CD4-positive, alpha-beta memory T cell (primary cell): ENCODE measurements at regions not wholly inside any gene's neighbourhood (a gene's known extent, or its start where the extent isn't known, plus 50 kb on each side); places are given as distances from the start of the nearest gene placed in this dataset.

Experiments used
- CTCF ChIA-PET: fragments of 350-600 bp; sonication (Branson Sonifier 250); formaldehyde crosslinking; loops from one replicate; lab custom pipeline; 2021; ENCODE audit warnings: inconsistent platforms; ENCODE audit not compliant: partially characterized antibody; lab: Charles Lee
- POLR2A ChIA-PET: fragments of 350-600 bp; sonication (Branson Sonifier 250); formaldehyde crosslinking; loops from one replicate; lab custom pipeline; 2021; ENCODE audit not compliant: partially characterized antibody; lab: Charles Lee
- DNase-seq, 5 donors: peaks; one replicate each; pipeline versions ENCODE4 v3.0.0 to v3.0.0-alpha.2; 2020 to 2022; ENCODE audit warnings: mixed read lengths in 1 of 5
- H3K27ac ChIP-seq: one replicate; pipeline ENCODE4 v1.7.0; 2013; ENCODE audit warnings: low read depth, low read length
- H3K27me3 ChIP-seq: 2 replicates; pipeline ENCODE4 v1.7.0; 2013; ENCODE audit warnings: mild to moderate bottlenecking, low read length, moderate library complexity; ENCODE audit not compliant: insufficient read depth
- H3K36me3 ChIP-seq: 2 replicates; pipeline ENCODE4 v1.7.0; 2013; ENCODE audit warnings: mild to moderate bottlenecking, low read length, moderate library complexity; ENCODE audit not compliant: insufficient read depth
- H3K4me1 ChIP-seq: 2 replicates; pipeline ENCODE4 v1.7.0; 2013; ENCODE audit warnings: mild to moderate bottlenecking, low read length, moderate library complexity; ENCODE audit not compliant: insufficient read depth
- H3K4me3 ChIP-seq, 2 donors: one replicate each; pipeline ENCODE4 v1.7.0; 2013; ENCODE audit warnings: low read length in 2 of 2, mild to moderate bottlenecking in 1 of 2
- H3K9me3 ChIP-seq, 2 donors: one replicate each; pipeline ENCODE4 v1.7.0; 2013; ENCODE audit warnings: low read length in 2 of 2, control low read depth in 1 of 2; ENCODE audit not compliant: control insufficient read depth in 1 of 2
- H3K27ac Mint-ChIP-seq, 7 donors: one replicate each; pipeline ENCODE4 v1.8.0; 2020 to 2021; ENCODE audit warnings: mixed read lengths in 7 of 7, mild to moderate bottlenecking in 6 of 7, inconsistent platforms in 3 of 7, moderate library complexity in 3 of 7
- H3K27me3 Mint-ChIP-seq, 2 donors: one replicate each; pipeline ENCODE4 v1.8.0; 2020 to 2021; ENCODE audit warnings: mixed read lengths in 2 of 2
- H3K36me3 Mint-ChIP-seq, 2 donors: one replicate each; pipeline ENCODE4 v1.8.0; 2020 to 2021; ENCODE audit warnings: mixed read lengths in 2 of 2, inconsistent platforms in 1 of 2, mild to moderate bottlenecking in 1 of 2
- H3K4me1 Mint-ChIP-seq, 4 donors: one replicate each; pipeline ENCODE4 v1.8.0; 2020 to 2021; ENCODE audit warnings: mixed read lengths in 4 of 4, mild to moderate bottlenecking in 1 of 4
- H3K4me3 Mint-ChIP-seq, 8 donors: one replicate each; pipeline ENCODE4 v1.8.0; 2020 to 2021; ENCODE audit warnings: mixed read lengths in 8 of 8, mild to moderate bottlenecking in 7 of 8, moderate library complexity in 6 of 8, inconsistent platforms in 3 of 8
- H3K9me3 Mint-ChIP-seq, 8 donors: one replicate each; pipeline ENCODE4 v1.8.0; 2020 to 2021; ENCODE audit warnings: mixed read lengths in 8 of 8, mild to moderate bottlenecking in 5 of 8, inconsistent platforms in 3 of 8, moderate library complexity in 1 of 8
- intact Hi-C: fragments of 100-400 bp; cut with micrococcal nuclease; formaldehyde crosslinking; loops from one replicate; pipeline ENCODE4 v1.15.1; 2023

DNA sequence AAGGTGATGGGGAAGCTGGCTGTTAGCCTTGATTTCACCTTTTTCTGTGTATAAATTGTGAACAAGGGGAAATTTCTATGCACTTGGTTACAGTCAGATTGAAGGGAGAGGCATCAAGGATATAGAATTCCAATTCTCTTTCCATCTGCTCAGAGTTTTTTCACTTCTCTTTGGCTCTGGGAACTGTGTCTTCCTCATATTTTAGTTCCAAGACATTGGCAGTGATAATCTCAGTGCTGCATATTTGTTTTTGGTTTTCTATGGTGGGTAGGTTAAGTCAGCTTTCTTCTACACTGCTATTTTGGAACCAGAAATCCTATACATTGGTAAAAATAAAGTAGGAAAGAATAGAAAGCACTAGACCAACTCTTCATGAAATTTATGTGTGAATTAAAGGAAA is 569.6 kb upstream of the CXADR start:
- peaks cover 0 to 3% of the 10 kb centered on the region in 2 donors for H3K36me3 Mint-ChIP-seq
- no peak overlapping the region for H3K27ac Mint-ChIP-seq
- Histone ChIP-seq H3K27ac (no peak overlapping the region), H3K36me3 (no peaks in the 10 kb centered on the region), H3K4me3 (no peak overlapping the region), H3K9me3 (no peaks in the 10 kb centered on the region), H3K27me3 (no peaks in the 10 kb centered on the region), H3K4me1 (no peaks in the 10 kb centered on the region)
- no peak overlapping the region for H3K4me3 Mint-ChIP-seq
- H3K27me3 Mint-ChIP-seq, result no peaks in the 10 kb centered on the region
- CTCF ChIA-PET, result no interaction called here
- H3K4me1 Mint-ChIP-seq, result no peaks in the 10 kb centered on the region
- POLR2A ChIA-PET, result no interaction called here
- intact Hi-C loops, result no loop called here
- peaks cover 0 to 22% (median 16%) of the 10 kb centered on the region in 8 donors for H3K9me3 Mint-ChIP-seq
- no peak for DNase-seq

DNA sequence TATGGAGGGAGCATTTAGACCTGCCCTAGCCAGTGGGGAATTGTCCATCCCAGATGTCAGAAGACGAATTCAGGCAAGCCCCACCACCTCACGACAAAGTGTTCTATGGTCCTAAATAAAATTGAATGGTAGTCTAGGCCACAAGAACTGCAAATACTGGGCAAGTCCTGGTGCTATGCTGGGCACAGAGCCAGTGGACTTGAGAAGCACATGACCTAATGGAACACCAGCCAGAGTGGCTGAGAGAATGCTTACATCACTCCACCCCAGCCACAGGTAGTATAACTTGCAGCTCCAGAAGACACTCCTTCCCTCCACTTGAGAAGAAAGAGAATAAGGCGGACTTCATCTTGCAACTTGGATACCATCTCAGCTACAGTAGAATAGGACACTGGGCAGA is 567.3 kb upstream of the CXADR start:
- no peak overlapping the region for H3K27ac Mint-ChIP-seq
- peaks cover 0 to 29% (median 15%) of the 10 kb centered on the region in 8 donors for H3K9me3 Mint-ChIP-seq
- no peaks in the 10 kb centered on the region for H3K9me3 ChIP-seq
- DNase-seq, result no peak
- ChIA-PET CTCF (no interaction called here), POLR2A (no interaction called here)
- peaks cover 0 to 3% of the 10 kb centered on the region in 2 donors for H3K36me3 Mint-ChIP-seq
- no peaks in the 10 kb centered on the region for H3K36me3 ChIP-seq
- no peaks in the 10 kb centered on the region for H3K27me3 Mint-ChIP-seq
- no peaks in the 10 kb centered on the region for H3K4me1 Mint-ChIP-seq
- intact Hi-C loops, result no loop called here
- H3K27ac ChIP-seq, result no peak overlapping the region
- no peaks in the 10 kb centered on the region for H3K27me3 ChIP-seq
- H3K4me3 ChIP-seq, result no peak overlapping the region
- H3K4me3 Mint-ChIP-seq, result no peak overlapping the region
- H3K4me1 ChIP-seq, result no peaks in the 10 kb centered on the region

DNA sequence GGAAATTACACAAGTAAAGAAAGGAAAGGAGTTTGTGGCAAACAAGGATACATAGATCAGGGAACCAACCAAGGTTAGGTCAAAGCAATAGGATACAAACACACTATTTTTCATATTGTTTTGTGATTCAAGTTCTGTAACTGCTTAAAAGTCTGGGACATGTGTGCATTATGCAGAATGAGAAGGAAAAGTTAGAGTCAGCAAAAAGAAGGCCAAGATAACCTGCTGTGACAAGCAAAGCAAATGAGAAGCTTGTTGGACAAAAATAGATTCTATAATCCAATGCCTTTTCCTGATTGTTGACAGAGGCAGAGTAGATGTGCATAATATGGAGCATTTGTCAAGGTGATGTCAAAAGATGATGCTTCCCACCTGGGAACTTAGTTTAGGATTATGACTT is 556.0 kb upstream of the CXADR start:
- H3K9me3 Mint-ChIP-seq, result peaks cover 0 to 11% (median 6%) of the 10 kb centered on the region in 8 donors
- no peaks in the 10 kb centered on the region for H3K36me3 Mint-ChIP-seq
- DNase-seq, result no peak
- no peak overlapping the region for H3K4me3 ChIP-seq
- no peaks in the 10 kb centered on the region for H3K27me3 Mint-ChIP-seq
- no peaks in the 10 kb centered on the region for H3K9me3 ChIP-seq
- H3K4me3 Mint-ChIP-seq, result no peak overlapping the region
- CTCF ChIA-PET, result no interaction called here
- no peak overlapping the region for H3K27ac Mint-ChIP-seq
- H3K4me1 ChIP-seq, result no peaks in the 10 kb centered on the region
- H3K27me3 ChIP-seq, result no peaks in the 10 kb centered on the region
- POLR2A ChIA-PET, result no interaction called here
- no peaks in the 10 kb centered on the region for H3K4me1 Mint-ChIP-seq
- intact Hi-C loops, result no loop called here
- no peak overlapping the region for H3K27ac ChIP-seq
- no peaks in the 10 kb centered on the region for H3K36me3 ChIP-seq

DNA sequence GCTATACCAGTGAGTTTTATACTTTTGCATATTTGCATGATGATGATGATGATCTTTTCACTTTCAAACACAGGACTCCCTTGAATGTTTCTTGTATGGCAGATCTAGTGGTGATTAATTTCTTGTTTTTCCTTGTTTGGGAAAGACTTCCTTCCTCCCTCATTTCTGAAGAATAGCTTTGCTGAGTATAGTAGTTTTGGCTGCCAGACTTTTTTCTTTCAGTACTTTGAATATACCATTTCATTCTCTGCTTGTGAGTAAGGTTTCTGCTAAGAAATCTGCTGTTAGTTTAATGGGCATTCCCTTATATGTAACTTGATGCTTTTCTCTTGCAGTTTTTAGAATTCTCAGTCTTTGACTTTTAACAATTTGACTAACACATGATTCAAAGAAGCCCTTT is 547.4 kb upstream of the CXADR start:
- intact Hi-C loops, result no loop called here
- Histone ChIP-seq H3K4me1 (no peaks in the 10 kb centered on the region), H3K36me3 (no peaks in the 10 kb centered on the region), H3K27me3 (no peaks in the 10 kb centered on the region), H3K4me3 (no peak overlapping the region), H3K27ac (no peak overlapping the region), H3K9me3 (no peaks in the 10 kb centered on the region)
- no peak overlapping the region for H3K27ac Mint-ChIP-seq
- DNase-seq, result no peak
- no peak overlapping the region for H3K4me3 Mint-ChIP-seq
- peaks cover 5 to 34% (median 13%) of the 10 kb centered on the region in 8 donors for H3K9me3 Mint-ChIP-seq
- H3K36me3 Mint-ChIP-seq, result no peaks in the 10 kb centered on the region
- no peaks in the 10 kb centered on the region for H3K4me1 Mint-ChIP-seq
- no peaks in the 10 kb centered on the region for H3K27me3 Mint-ChIP-seq
- ChIA-PET POLR2A (no interaction called here), CTCF (no interaction called here)

DNA sequence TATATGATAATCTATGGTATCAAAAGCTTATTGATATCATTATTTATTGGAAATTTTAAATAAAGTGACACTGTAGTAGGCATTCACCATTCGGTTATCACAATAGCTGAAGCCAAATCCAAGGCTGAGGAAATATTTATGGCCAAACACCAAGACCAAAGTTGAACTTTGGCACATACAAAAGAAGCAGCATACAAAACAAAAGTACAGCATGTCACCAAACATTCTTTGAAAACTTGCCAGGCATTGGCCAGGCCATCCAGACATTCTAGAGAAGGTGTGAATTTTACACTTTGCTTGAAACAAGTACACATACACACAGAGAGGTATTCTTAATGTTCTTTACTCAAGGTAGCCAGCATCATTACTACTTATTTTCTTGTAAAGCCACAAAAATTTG is 544.4 kb upstream of the CXADR start:
- Mint-ChIP-seq H3K4me3 (no peak overlapping the region), H3K36me3 (no peaks in the 10 kb centered on the region), H3K4me1 (no peaks in the 10 kb centered on the region), H3K9me3 (peaks cover 2 to 24% (median 14%) of the 10 kb centered on the region in 8 donors), H3K27ac (no peak overlapping the region), H3K27me3 (no peaks in the 10 kb centered on the region)
- H3K9me3 ChIP-seq, result no peaks in the 10 kb centered on the region
- no peaks in the 10 kb centered on the region for H3K27me3 ChIP-seq
- CTCF ChIA-PET, result no interaction called here
- H3K4me1 ChIP-seq, result no peaks in the 10 kb centered on the region
- H3K36me3 ChIP-seq, result no peaks in the 10 kb centered on the region
- POLR2A ChIA-PET, result no interaction called here
- intact Hi-C loops, result no loop called here
- DNase-seq, result no peak
- H3K27ac ChIP-seq, result no peak overlapping the region
- no peak overlapping the region for H3K4me3 ChIP-seq

DNA sequence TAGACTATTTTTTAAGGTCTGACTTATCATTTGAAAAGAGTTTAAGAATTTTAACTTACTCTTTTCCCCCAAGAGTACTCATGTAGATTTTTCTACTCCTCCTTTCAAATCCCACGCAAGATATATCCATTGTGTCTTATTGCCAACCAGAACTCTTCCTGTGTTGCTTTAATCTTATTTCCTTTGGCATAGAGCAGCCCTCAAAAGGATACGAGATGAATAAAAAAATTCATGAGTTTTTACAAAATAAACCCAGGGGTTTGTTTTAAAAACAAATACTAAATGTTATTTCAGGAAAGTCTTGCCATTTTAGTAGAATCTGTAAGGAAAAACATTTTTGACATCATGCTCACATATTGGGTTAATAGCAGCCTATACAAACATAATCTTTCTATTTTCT is 543.2 kb upstream of the CXADR start:
- H3K27me3 ChIP-seq, result no peaks in the 10 kb centered on the region
- no peak for DNase-seq
- no peaks in the 10 kb centered on the region for H3K4me1 ChIP-seq
- H3K36me3 Mint-ChIP-seq, result no peaks in the 10 kb centered on the region
- H3K9me3 Mint-ChIP-seq, result peaks cover 2 to 22% (median 12%) of the 10 kb centered on the region in 8 donors
- ChIA-PET POLR2A (no interaction called here), CTCF (no interaction called here)
- no peak overlapping the region for H3K4me3 ChIP-seq
- intact Hi-C loops, result no loop called here
- no peaks in the 10 kb centered on the region for H3K27me3 Mint-ChIP-seq
- H3K4me3 Mint-ChIP-seq, result no peak overlapping the region
- H3K9me3 ChIP-seq, result no peaks in the 10 kb centered on the region
- no peaks in the 10 kb centered on the region for H3K4me1 Mint-ChIP-seq
- no peak overlapping the region for H3K27ac Mint-ChIP-seq
- no peak overlapping the region for H3K27ac ChIP-seq
- H3K36me3 ChIP-seq, result no peaks in the 10 kb centered on the region

DNA sequence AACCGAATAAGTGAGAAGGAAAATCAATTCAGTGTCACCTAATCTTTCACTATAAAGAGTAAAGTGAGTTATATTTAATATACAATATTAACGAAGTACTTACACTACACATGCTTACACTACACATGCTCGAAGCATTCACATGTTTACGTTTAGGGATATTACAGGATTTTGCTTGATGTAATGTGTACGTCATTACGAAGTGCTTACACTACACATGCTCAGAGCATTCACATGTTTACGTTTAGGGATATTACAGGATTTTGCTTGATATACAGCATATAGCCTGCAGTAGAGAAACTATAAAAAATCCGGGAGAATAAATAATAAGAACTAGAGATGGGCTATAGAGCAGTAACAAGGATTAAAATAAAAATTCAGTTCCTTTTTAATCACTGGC is 538.8 kb upstream of the CXADR start:
- CTCF ChIA-PET, result no interaction called here
- intact Hi-C loops, result no loop called here
- Mint-ChIP-seq H3K27ac (no peak overlapping the region), H3K9me3 (peaks cover 0 to 10% (median 5%) of the 10 kb centered on the region in 8 donors), H3K27me3 (no peaks in the 10 kb centered on the region), H3K36me3 (no peaks in the 10 kb centered on the region), H3K4me3 (no peak overlapping the region), H3K4me1 (no peaks in the 10 kb centered on the region)
- no peaks in the 10 kb centered on the region for H3K36me3 ChIP-seq
- no peaks in the 10 kb centered on the region for H3K9me3 ChIP-seq
- H3K27me3 ChIP-seq, result no peaks in the 10 kb centered on the region
- DNase-seq, result no peak
- POLR2A ChIA-PET, result no interaction called here
- no peak overlapping the region for H3K27ac ChIP-seq
- H3K4me3 ChIP-seq, result no peak overlapping the region
- H3K4me1 ChIP-seq, result no peaks in the 10 kb centered on the region

DNA sequence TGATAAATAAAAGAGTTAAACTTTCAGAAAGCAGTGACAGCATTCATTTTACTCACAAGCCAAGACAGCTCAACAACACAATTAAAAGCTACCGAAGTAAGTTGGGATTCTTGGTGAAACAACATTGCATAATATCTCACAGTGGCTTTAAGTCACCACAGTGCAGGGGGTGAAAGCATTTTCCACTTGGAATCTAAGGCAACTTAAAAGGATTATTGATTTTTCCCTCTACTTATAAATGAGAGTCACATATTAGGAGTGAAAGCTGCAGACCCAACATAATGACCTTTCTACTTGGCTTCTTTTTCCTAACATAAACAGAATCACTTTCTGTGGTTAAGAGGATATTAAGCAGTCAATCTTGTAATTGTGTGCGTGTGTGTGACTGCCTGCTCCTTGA is 536.6 kb upstream of the CXADR start:
- DNase-seq, result no peak
- Histone ChIP-seq H3K27ac (no peak overlapping the region), H3K4me1 (no peaks in the 10 kb centered on the region), H3K27me3 (no peaks in the 10 kb centered on the region), H3K36me3 (no peaks in the 10 kb centered on the region), H3K4me3 (no peak overlapping the region), H3K9me3 (no peaks in the 10 kb centered on the region)
- POLR2A ChIA-PET, result no interaction called here
- intact Hi-C loops, result no loop called here
- peaks cover 0 to 10% (median 6%) of the 10 kb centered on the region in 8 donors for H3K9me3 Mint-ChIP-seq
- H3K4me3 Mint-ChIP-seq, result no peak overlapping the region
- CTCF ChIA-PET, result no interaction called here
- H3K36me3 Mint-ChIP-seq, result no peaks in the 10 kb centered on the region
- H3K4me1 Mint-ChIP-seq, result no peaks in the 10 kb centered on the region
- no peaks in the 10 kb centered on the region for H3K27me3 Mint-ChIP-seq
- no peak overlapping the region for H3K27ac Mint-ChIP-seq
